ENCODE measurements at regions not wholly inside any gene's neighbourhood (a gene's known extent, or its start where the extent isn't known, plus 50 kb on each side); places are given as distances from the start of the nearest gene placed in this dataset.

GRCh38 chr4:36601864-36602495, 320.6 kb downstream of the DTHD1 start:
- no peaks in the 10 kb centered on the region for H3K79me2 ChIP-seq (replicated peaks; ENCODE audit: insufficient read depth, low read length)
- H2AFZ ChIP-seq (ENCODE audit: low read depth, low read length) = no peak overlapping the region
- H3K27me3 ChIP-seq (ENCODE audit: insufficient read depth, low read depth, low read length) = no peaks in the 10 kb centered on the region

GRCh38 chr4:36609661-36610060, 328.2 kb downstream of the DTHD1 start:
- Histone ChIP-seq H3F3A (ENCODE audit: insufficient read depth, low read length, poor library complexity, severe bottlenecking) (no peaks in the 10 kb centered on the region), H2AFZ (ENCODE audit: low read depth, low read length) (no peak overlapping the region), H3K9ac (ENCODE audit: low read length) (no peak overlapping the region)
- TF ChIP-seq SMC3 (conservative IDR thresholded peaks at IDR 0.05; ENCODE audit: poor library complexity) = no peak
- TF ChIP-seq POLR2AphosphoS5 (IDR thresholded peaks at IDR 0.05) = no peak
- no peak for TF ChIP-seq REST (IDR thresholded peaks at IDR 0.05; ENCODE audit: borderline replicate concordance)
- TF ChIP-seq EZH2 (IDR thresholded peaks at IDR 0.05; ENCODE audit: borderline replicate concordance, insufficient read depth, low read length, poor library complexity, severe bottlenecking) = no peak
- TF ChIP-seq EP300 (conservative IDR thresholded peaks at IDR 0.05; ENCODE audit: poor library complexity, severe bottlenecking) = no peak
- TF ChIP-seq MXI1 (conservative IDR thresholded peaks at IDR 0.05; ENCODE audit: poor library complexity, severe bottlenecking) = no peak

More at GRCh38 chr4:36601864-36602495, 320.6 kb downstream of the DTHD1 start:
- H3K9me2 ChIP-seq (ENCODE audit: insufficient read depth, low read length) = no peaks in the 10 kb centered on the region
- H3F3A ChIP-seq (ENCODE audit: insufficient read depth, low read length, poor library complexity, severe bottlenecking) = no peaks in the 10 kb centered on the region
- H3K27ac ChIP-seq (ENCODE audit: low read length) = no peak overlapping the region
- no peaks in the 10 kb centered on the region for H4K20me1 ChIP-seq (ENCODE audit: insufficient read depth)
- TF ChIP-seq MXI1 (conservative IDR thresholded peaks at IDR 0.05; ENCODE audit: poor library complexity, severe bottlenecking) (no peak), CTCF (IDR thresholded peaks at IDR 0.05; ENCODE audit: poor library complexity, severe bottlenecking) (no peak), EP300 (conservative IDR thresholded peaks at IDR 0.05; ENCODE audit: poor library complexity, severe bottlenecking) (no peak), EZH2 (IDR thresholded peaks at IDR 0.05; ENCODE audit: borderline replicate concordance, insufficient read depth, low read length, poor library complexity, severe bottlenecking) (no peak), TAF1 (IDR thresholded peaks at IDR 0.05; ENCODE audit: low read depth) (no peak), RAD21 (conservative IDR thresholded peaks at IDR 0.05) (no peak), SMC3 (conservative IDR thresholded peaks at IDR 0.05; ENCODE audit: poor library complexity) (no peak), POLR2AphosphoS5 (IDR thresholded peaks at IDR 0.05) (no peak), REST (IDR thresholded peaks at IDR 0.05; ENCODE audit: borderline replicate concordance) (no peak)
- no peak overlapping the region for H3K4me3 ChIP-seq (ENCODE audit: low read length)
- H3K9ac ChIP-seq (ENCODE audit: low read length) = no peak overlapping the region
- H3K4me2 ChIP-seq (ENCODE audit: low read length) = no peak overlapping the region
- H3K9me3 ChIP-seq (ENCODE audit: low read length) = no peaks in the 10 kb centered on the region
- no peaks in the 10 kb centered on the region for H3K36me3 ChIP-seq (ENCODE audit: insufficient read depth, low read length)

More at GRCh38 chr4:36609661-36610060, 328.2 kb downstream of the DTHD1 start:
- Histone ChIP-seq H3K4me2 (ENCODE audit: low read length) (no peak overlapping the region), H3K9me2 (ENCODE audit: insufficient read depth, low read length) (no peaks in the 10 kb centered on the region), H3K4me3 (ENCODE audit: low read length) (no peak overlapping the region), H3K27me3 (ENCODE audit: insufficient read depth, low read depth, low read length) (no peaks in the 10 kb centered on the region), H4K20me1 (ENCODE audit: insufficient read depth) (no peaks in the 10 kb centered on the region), H3K9me3 (ENCODE audit: low read length) (peaks cover 5% of the 10 kb centered on the region), H3K36me3 (ENCODE audit: insufficient read depth, low read length) (no peaks in the 10 kb centered on the region), H3K27ac (ENCODE audit: low read length) (no peak overlapping the region), H3K79me2 (replicated peaks; ENCODE audit: insufficient read depth, low read length) (no peaks in the 10 kb centered on the region)

Data from neural cell (in vitro differentiated cells).